GM06990 (cell line): ENCODE measurements at regions not wholly inside any gene's neighbourhood (a gene's known extent, or its start where the extent isn't known, plus 50 kb on each side); places are given as distances from the start of the nearest gene placed in this dataset.

Experiments used
- DNase-seq: peaks from one replicate; pipeline ENCODE4 v3.0.0-alpha.2; 2011; ENCODE audit not compliant: insufficient read length; ENCODE audit errors: extremely low read depth
- H3K27me3 ChIP-seq: replicated peaks from 2 replicates; pipeline ENCODE4 v1.6.0; 2011; ENCODE audit warnings: low read length; ENCODE audit not compliant: control insufficient read depth, insufficient read depth
- H3K36me3 ChIP-seq: 2 replicates; pipeline ENCODE4 v1.5.1; 2011; ENCODE audit warnings: low read length; ENCODE audit not compliant: control insufficient read depth, insufficient read depth
- H3K4me3 ChIP-seq: replicated peaks from 2 replicates; pipeline ENCODE4 v1.5.1; 2011; ENCODE audit warnings: low read depth, mild to moderate bottlenecking, control low read depth, low read length
- CTCF ChIP-seq: IDR thresholded peaks from 2 replicates; pipeline ENCODE4 v1.5.1; 2011; ENCODE audit warnings: low read length, control low read depth, mild to moderate bottlenecking, inconsistent platforms; ENCODE audit not compliant: insufficient read depth, poor library complexity, severe bottlenecking

DNA sequence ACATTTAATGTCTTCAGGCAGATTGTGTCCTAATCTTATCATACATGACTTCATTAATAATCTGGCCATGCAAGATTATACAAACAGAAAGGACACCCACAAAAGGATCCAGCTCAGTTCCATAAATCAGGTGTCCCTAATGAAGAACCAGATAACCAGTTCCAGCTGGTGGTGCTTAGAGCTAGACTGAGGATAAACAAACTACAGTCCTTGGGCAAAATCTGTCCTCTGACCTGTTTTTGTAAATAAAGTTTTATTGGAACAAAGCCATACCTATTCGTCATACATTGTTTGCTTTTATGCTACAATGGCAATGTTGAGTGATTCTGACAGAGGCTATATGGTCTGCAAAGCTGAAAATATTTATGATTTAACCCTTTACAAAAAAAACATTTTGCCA lies 199.5 kb downstream of the MID1IP1 start:
- Histone ChIP-seq H3K27me3 (no peaks in the 10 kb centered on the region), H3K36me3 (no peaks in the 10 kb centered on the region), H3K4me3 (no peak overlapping the region)
- no peak for TF ChIP-seq CTCF
- DNase-seq, result no peak

- H3K27me3 ChIP-seq, result no peaks in the 10 kb centered on the region
Observed at GRCh38 chrX:39002466-39002865, 201.2 kb downstream of the MID1IP1 start.

GRCh38 chrX:39008549-39008948 lies 207.3 kb downstream of the MID1IP1 start:
- DNase-seq, result no peak
- Histone ChIP-seq H3K4me3 (no peak overlapping the region), H3K36me3 (no peaks in the 10 kb centered on the region), H3K27me3 (no peaks in the 10 kb centered on the region; the same call in 1 of the 2 replicates)
- TF ChIP-seq CTCF, result no peak

More at GRCh38 chrX:39002466-39002865, 201.2 kb downstream of the MID1IP1 start:
- H3K4me3 ChIP-seq, result no peak overlapping the region
- H3K36me3 ChIP-seq, result no peaks in the 10 kb centered on the region
- no peak for DNase-seq
- no peak for TF ChIP-seq CTCF

DNA sequence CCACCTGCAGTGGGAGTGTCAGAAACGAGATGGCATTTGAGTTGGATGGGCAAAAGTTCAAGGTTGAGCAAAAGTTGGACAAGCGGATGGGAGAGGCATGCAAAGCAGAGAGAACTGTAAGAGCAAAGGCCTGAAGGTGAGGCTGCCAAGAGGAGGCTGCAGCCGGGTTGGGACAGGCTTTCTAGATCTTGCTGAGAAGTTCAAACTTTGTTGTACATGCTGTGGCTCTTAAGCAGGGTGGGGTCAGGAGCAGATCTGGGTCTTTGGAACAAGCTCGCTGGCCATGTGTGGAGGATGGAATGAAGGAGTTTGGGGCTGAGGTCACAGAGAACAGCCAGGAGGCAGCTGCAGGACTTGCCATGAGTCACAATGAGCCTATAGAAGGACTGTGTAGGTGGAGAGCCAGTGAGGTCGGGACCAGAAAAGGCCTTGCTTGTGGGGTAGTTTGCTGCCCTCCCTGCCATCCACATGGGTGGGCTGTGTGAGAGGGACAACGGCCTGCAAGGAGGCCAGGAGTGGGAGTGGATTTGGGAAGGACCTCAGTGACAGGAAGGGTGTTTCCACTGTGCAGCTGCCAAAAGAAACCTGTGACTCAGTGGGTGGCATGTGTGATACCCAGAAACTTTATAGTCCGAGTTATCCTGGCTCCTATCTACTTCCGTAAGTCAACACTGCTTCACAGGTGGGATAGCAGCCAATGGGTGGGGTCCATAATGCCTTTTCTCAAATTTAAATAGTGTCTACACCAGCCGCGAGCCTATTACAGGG lies 210.4 kb downstream of the MID1IP1 start:
- no peaks in the 10 kb centered on the region; the same call in 1 of the 2 replicates for H3K27me3 ChIP-seq
- TF ChIP-seq CTCF, result no peak
- no peak overlapping the region for H3K4me3 ChIP-seq
- no peak for DNase-seq
- H3K36me3 ChIP-seq, result no peaks in the 10 kb centered on the region

DNA sequence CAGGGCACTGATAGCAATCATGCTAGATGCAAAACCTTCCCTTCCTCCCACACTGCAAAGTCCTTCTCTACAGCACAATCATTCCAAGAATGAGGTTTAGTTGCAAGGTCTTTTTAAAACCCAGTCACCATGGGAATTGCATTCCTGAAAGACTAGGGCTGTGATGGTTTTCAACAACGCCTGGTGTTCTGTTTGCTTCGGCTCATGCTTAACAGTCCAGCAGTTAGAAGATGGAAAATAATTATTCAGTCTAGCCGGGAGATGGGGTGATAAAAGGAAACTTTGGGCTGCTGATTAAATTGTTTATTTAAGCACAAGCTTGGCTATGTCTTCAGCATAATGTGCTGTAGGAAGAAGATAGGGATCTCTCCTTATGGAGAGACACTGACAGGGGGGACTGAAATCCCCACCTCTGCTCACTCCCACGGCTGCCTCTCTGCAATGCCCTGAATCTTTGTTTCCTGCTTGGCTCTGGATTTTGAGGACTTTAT lies 211.4 kb downstream of the MID1IP1 start:
- DNase-seq, result no peak
- TF ChIP-seq CTCF, result no peak
- Histone ChIP-seq H3K4me3 (no peak overlapping the region), H3K36me3 (no peaks in the 10 kb centered on the region), H3K27me3 (no peaks in the 10 kb centered on the region; the same call in 1 of the 2 replicates)
